ENCODE measurements at regions not wholly inside any gene's neighbourhood (a gene's known extent, or its start where the extent isn't known, plus 50 kb on each side); places are given as distances from the start of the nearest gene placed in this dataset.

DNA sequence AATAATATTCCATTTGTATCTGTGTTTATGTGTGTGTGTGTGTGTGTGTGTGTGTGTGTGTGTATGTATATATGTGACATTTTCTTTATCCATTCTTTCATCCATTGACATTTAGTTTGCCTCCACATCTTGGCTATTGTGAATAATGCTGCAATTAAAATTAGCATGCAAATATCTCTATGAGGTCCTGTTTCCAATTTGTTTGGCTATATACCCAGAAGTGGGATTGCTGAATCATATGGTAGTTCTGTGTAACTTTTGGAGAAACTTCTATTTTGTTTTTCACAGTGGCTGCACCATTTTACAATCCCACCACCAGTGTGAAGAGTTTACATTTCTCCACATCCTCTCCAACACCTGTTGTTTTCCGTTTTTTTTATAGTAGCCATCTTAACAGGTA lies 53.1 kb downstream of the CH25H start:
- H3K27ac Mint-ChIP-seq = no peak overlapping the region
- no peak for DNase-seq (ENCODE audit: low spot score)
- H3K4me3 Mint-ChIP-seq (ENCODE audit: low read depth) = no peak overlapping the region
- peaks cover 46% of the 10 kb centered on the region for H3K27me3 Mint-ChIP-seq (ENCODE audit: low read depth)
- H3K36me3 Mint-ChIP-seq (ENCODE audit: low read depth) = no peaks in the 10 kb centered on the region
- H3K4me1 Mint-ChIP-seq (ENCODE audit: low read depth) = peaks cover 7% of the 10 kb centered on the region
- intact Hi-C loops (cut with micrococcal nuclease) = no loop called here
- no peaks in the 10 kb centered on the region for H3K9me3 Mint-ChIP-seq

DNA sequence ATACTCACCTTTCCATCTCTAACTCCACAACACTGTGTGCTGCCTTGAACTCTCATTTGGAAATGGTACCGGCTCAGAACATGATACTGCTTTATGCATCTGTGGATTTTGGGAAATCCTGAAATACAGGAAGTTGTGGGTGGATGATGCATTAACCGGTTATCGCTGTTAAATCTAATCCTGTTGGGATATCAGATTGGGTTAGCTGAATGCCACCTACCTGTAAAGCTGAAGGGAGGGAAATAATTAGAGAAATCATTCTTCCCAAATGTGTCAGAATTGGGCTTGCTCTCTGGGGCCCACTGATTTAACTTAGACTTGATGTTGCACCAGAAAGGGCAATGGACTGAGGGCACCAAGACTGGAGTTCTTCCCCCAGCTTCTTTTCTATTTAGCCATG lies 54.0 kb downstream of the CH25H start:
- intact Hi-C loops (cut with micrococcal nuclease) = no loop called here
- no peak overlapping the region for H3K4me3 Mint-ChIP-seq (ENCODE audit: low read depth)
- peaks cover 44% of the 10 kb centered on the region for H3K27me3 Mint-ChIP-seq (ENCODE audit: low read depth)
- no peaks in the 10 kb centered on the region for H3K4me1 Mint-ChIP-seq (ENCODE audit: low read depth)
- H3K9me3 Mint-ChIP-seq = no peaks in the 10 kb centered on the region
- no peaks in the 10 kb centered on the region for H3K36me3 Mint-ChIP-seq (ENCODE audit: low read depth)
- no peak for DNase-seq (ENCODE audit: low spot score)
- H3K27ac Mint-ChIP-seq = no peak overlapping the region

DNA sequence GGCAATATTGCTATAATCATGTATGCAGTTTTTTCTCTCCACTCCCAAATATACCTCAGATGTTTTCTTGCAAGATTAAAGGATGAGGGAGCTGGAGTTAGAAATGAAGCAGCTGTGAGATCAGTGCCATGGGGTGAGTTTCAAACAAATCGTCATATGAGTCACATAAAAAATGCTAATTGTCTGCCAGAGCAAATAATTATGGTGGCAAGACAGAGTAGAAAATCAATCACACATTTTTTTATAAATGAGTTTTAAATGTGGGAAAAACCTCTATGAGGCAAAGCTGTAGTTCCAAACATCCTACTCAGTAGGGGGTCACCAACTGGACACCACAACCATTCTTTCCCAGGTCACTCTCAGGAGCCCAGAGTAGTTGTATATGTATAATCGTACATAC lies 55.3 kb downstream of the CH25H start:
- intact Hi-C loops (cut with micrococcal nuclease) = no loop called here
- no peaks in the 10 kb centered on the region for H3K4me1 Mint-ChIP-seq (ENCODE audit: low read depth)

DNA sequence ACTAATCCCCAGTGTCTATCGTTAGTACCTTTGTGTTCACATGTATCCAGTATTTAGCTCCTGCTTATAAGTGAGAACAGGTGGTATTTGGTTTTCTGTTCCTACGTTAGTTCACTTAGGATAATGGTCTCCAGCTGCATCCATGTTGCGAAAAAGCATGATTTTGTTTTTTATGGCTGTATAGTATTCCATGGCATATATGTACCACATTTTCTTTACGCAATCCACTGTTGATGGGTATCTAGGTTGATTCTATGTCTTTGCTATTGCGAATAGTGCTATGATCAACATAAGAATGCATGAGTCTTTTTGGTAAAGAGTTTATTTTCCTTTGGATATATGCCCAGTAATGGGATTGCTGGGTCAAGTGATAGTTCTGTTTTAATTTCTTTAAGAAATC lies 59.1 kb downstream of the CH25H start:
- intact Hi-C loops (cut with micrococcal nuclease) = no loop called here
- no peak overlapping the region for H3K27ac Mint-ChIP-seq
- H3K36me3 Mint-ChIP-seq (ENCODE audit: low read depth) = no peaks in the 10 kb centered on the region
- peaks cover 27% of the 10 kb centered on the region for H3K27me3 Mint-ChIP-seq (ENCODE audit: low read depth)
- DNase-seq (ENCODE audit: low spot score) = no peak
- no peak overlapping the region for H3K4me3 Mint-ChIP-seq (ENCODE audit: low read depth)
- H3K4me1 Mint-ChIP-seq (ENCODE audit: low read depth) = peaks cover 5% of the 10 kb centered on the region
- no peaks in the 10 kb centered on the region for H3K9me3 Mint-ChIP-seq

More for the DNA sequence above, 55.3 kb downstream of the CH25H start:
- Mint-ChIP-seq H3K27ac (no peak overlapping the region), H3K36me3 (ENCODE audit: low read depth) (no peaks in the 10 kb centered on the region), H3K4me3 (ENCODE audit: low read depth) (no peak overlapping the region), H3K9me3 (no peaks in the 10 kb centered on the region), H3K27me3 (ENCODE audit: low read depth) (peaks cover 40% of the 10 kb centered on the region)
- DNase-seq (ENCODE audit: low spot score) = no peak

DNA sequence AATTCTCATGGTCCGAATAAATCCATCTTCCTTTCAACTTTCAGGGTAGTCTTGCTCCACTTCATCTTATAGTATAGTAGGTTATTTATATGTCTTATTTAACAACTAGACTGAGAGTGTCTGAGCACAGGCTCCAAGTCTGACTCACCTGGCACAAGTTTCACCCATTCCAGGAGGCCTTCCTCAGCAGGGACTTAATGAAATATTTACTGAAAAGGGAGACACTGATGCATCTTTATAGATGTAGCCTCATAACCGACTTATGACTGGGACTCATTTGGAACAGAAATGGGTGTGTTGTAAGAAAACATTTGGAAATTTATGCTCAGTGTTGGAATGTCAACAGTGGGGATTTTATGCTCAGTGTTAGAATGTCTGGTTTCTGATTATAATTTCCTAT lies 59.9 kb downstream of the CH25H start:
- H3K9me3 Mint-ChIP-seq = no peaks in the 10 kb centered on the region
- peaks cover 5% of the 10 kb centered on the region for H3K4me1 Mint-ChIP-seq (ENCODE audit: low read depth)
- H3K27me3 Mint-ChIP-seq (ENCODE audit: low read depth) = peaks cover 22% of the 10 kb centered on the region
- no peak for DNase-seq (ENCODE audit: low spot score)
- intact Hi-C loops (cut with micrococcal nuclease) = no loop called here
- H3K4me3 Mint-ChIP-seq (ENCODE audit: low read depth) = no peak overlapping the region
- no peak overlapping the region for H3K27ac Mint-ChIP-seq
- no peaks in the 10 kb centered on the region for H3K36me3 Mint-ChIP-seq (ENCODE audit: low read depth)

DNA sequence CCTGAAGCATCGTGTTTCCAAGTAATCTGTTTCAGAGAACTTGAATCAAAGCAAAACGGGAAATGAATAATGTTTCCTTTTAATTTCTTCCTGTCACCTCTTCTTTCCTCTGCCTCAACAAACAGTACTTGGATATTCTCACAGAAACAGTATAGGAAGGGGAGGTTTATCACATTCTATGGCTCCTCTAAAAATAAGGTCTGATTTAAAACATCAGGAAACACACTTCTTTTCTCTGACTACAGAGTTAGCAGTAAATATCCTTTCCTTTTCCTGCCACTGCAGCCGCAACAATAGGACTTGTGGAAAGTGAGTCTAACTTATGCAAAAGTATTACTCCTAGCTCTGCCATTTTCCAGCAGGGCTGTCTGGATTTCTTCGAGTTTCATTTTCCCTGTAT lies 62.3 kb downstream of the CH25H start:
- no peak for DNase-seq (ENCODE audit: low spot score)
- Mint-ChIP-seq H3K9me3 (no peaks in the 10 kb centered on the region), H3K27me3 (ENCODE audit: low read depth) (peaks cover 18% of the 10 kb centered on the region), H3K27ac (no peak overlapping the region), H3K4me3 (ENCODE audit: low read depth) (no peak overlapping the region), H3K4me1 (ENCODE audit: low read depth) (peaks cover 6% of the 10 kb centered on the region), H3K36me3 (ENCODE audit: low read depth) (no peaks in the 10 kb centered on the region)
- intact Hi-C loops (cut with micrococcal nuclease) = no loop called here

DNA sequence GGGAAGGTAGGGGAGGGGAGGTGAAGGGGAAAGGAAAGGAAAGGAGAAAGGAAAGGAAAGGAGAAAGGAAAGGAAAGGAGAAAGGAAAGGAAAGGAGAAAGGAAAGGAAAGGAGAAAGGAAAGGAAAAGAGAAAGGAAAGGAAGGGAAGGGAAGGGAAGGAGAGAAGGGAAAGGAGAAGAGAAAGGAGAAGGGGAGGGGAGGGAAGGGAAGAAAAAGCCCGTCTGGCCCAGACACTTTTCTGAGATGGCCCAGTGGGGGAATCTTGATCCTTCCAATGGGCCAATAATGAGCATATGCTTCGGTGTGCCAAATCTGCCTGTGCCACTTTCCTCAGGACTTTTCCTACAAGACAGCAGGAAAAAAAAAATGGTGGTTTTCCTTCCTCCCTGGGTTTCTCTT lies 64.5 kb downstream of the CH25H start:
- Mint-ChIP-seq H3K27ac (no peak overlapping the region), H3K9me3 (no peaks in the 10 kb centered on the region), H3K4me1 (ENCODE audit: low read depth) (peaks cover 6% of the 10 kb centered on the region), H3K36me3 (ENCODE audit: low read depth) (no peaks in the 10 kb centered on the region), H3K27me3 (ENCODE audit: low read depth) (peaks cover 17% of the 10 kb centered on the region), H3K4me3 (ENCODE audit: low read depth) (no peak overlapping the region)
- DNase-seq (ENCODE audit: low spot score) = no peak
- intact Hi-C loops (cut with micrococcal nuclease) = no loop called here

DNA sequence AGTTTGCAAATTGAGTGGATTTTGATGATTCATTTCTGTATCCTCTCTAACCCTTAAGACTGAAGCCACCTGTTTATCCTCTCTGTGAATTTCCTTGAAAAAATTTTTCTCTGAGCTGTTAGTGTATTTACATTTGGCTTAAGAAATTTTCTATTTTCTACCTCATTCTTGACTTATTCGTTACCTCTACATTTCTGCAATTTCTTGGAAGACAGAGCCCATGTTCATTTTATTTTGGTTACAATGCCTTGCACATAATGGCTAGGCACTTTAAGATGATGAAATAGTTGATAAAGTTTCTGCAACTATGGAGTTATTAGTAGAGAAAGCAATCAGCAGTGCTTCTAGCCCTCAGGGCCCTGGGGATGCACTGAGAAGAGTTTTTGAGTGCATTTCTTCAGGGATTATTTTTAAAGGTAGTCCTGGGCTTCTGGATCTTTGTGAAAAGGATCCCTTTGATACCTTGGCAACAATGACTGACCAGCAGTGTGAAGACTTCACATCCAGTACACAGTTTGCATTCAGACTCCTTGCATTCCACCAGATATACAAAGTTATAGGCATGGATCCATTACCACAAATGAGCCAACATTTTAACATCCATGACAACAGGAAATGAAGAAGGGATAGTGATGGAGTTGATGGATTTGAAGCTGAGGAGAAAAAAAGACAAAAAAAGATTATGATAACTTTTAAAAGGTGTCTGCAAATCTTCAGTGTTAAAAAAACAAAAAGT lies 68.2 kb downstream of the CH25H start:
- DNase-seq (ENCODE audit: low spot score) = no peak
- Mint-ChIP-seq H3K27ac (no peak overlapping the region), H3K36me3 (ENCODE audit: low read depth) (no peaks in the 10 kb centered on the region), H3K4me1 (ENCODE audit: low read depth) (peaks cover 1% of the 10 kb centered on the region), H3K27me3 (ENCODE audit: low read depth) (peaks cover 15% of the 10 kb centered on the region), H3K9me3 (no peaks in the 10 kb centered on the region), H3K4me3 (ENCODE audit: low read depth) (no peak overlapping the region)
- intact Hi-C loops (cut with micrococcal nuclease) = no loop called here

DNA sequence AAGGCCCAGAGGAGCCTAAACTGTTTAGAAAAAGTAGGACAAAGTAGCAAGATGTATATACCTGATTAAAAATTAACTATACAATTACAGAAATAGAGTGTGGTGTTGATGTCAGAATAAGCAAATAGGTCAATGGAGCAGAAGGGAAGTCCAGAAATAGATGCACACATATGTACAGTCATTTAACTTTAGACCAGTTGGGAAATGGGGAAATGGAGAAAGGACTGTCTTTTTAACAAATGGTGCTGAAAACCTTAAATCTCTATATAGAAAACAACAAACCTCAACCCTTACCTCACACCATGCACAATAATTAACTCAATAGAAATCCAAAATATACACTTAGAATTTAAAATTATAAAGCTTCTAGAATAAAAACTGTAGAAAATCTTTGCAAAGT lies 72.2 kb downstream of the CH25H start:
- H3K36me3 Mint-ChIP-seq (ENCODE audit: low read depth) = no peaks in the 10 kb centered on the region
- no peak overlapping the region for H3K27ac Mint-ChIP-seq
- no peaks in the 10 kb centered on the region for H3K9me3 Mint-ChIP-seq
- H3K4me1 Mint-ChIP-seq (ENCODE audit: low read depth) = no peaks in the 10 kb centered on the region
- H3K4me3 Mint-ChIP-seq (ENCODE audit: low read depth) = no peak overlapping the region
- intact Hi-C loops (cut with micrococcal nuclease) = no loop called here
- H3K27me3 Mint-ChIP-seq (ENCODE audit: low read depth) = peaks cover 18% of the 10 kb centered on the region
- DNase-seq (ENCODE audit: low spot score) = no peak

DNA sequence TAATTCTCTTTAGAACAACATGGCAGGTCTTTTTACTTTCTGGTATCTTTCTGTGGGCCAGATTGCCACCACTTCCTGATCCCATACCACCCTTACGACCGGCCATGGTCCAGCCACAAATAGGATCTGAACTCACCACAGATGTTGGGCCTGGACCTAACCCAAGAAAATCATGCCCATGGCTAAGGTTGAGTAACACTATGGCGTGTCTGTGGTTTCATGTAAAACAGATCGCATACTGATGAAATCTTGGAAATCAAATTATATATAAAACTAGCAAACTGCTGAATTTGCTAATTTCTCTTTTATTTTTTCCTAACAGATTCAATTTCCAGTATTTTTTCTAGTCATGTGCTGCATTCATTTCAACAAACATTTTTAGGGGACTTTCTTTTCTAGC lies 77.2 kb downstream of the CH25H start:
- no peaks in the 10 kb centered on the region for H3K4me1 Mint-ChIP-seq (ENCODE audit: low read depth)
- H3K27ac Mint-ChIP-seq = no peak overlapping the region
- peaks cover 28% of the 10 kb centered on the region for H3K27me3 Mint-ChIP-seq (ENCODE audit: low read depth)
- intact Hi-C loops (cut with micrococcal nuclease) = no loop called here
- DNase-seq (ENCODE audit: low spot score) = no peak
- H3K4me3 Mint-ChIP-seq (ENCODE audit: low read depth) = no peak overlapping the region
- H3K36me3 Mint-ChIP-seq (ENCODE audit: low read depth) = no peaks in the 10 kb centered on the region
- H3K9me3 Mint-ChIP-seq = no peaks in the 10 kb centered on the region

DNA sequence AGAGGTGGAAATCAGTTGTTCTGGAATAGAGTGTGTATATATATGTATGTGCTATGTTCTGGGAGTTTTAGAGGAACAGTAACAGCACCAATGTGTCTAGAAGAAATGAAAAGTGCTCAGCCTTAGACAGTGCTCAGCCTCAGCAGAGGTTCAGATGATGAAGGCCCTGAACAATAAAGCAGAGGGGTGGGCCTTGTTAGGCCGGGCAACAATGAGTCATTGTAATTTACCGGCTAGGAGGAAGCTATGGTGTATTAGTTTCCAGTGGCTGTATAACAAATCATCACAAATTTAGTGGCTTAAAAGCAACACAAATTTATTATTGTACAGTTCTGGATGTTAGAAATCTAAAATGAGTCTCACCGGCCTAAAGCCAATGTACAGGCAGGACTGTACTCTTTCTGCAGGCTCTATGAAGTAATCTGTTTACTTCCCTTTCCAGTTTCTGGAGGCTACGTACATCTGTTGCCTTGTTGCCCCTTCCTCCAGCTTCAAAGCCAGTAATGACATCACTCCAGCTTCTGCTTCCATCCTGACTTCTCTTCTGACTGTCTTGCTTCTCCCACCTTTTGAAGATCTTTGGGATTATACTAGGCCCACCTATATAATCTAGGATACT lies 84.6 kb downstream of the CH25H start:
- no peak for DNase-seq (ENCODE audit: low spot score)
- intact Hi-C loops (cut with micrococcal nuclease) = no loop called here
- peaks cover 2% of the 10 kb centered on the region for H3K4me1 Mint-ChIP-seq (ENCODE audit: low read depth)
- no peaks in the 10 kb centered on the region for H3K9me3 Mint-ChIP-seq
- no peaks in the 10 kb centered on the region for H3K36me3 Mint-ChIP-seq (ENCODE audit: low read depth)
- H3K4me3 Mint-ChIP-seq (ENCODE audit: low read depth) = no peak overlapping the region
- H3K27ac Mint-ChIP-seq = no peak overlapping the region
- H3K27me3 Mint-ChIP-seq (ENCODE audit: low read depth) = peaks cover 34% of the 10 kb centered on the region

DNA sequence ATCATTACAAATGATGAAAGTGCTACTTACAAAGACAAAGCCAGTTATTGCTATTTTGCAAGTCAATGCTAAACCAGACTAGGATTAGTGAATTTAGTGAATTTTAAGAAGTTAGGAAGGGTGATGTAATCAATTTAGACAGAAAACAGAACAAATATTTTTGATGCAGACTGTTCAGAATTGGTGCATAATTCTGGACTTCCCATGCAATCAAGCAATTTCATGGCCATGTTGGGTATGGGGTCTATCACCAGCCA lies 85.4 kb downstream of the CH25H start:
- Mint-ChIP-seq H3K4me1 (ENCODE audit: low read depth) (peaks cover 2% of the 10 kb centered on the region), H3K27me3 (ENCODE audit: low read depth) (peaks cover 38% of the 10 kb centered on the region), H3K9me3 (no peaks in the 10 kb centered on the region), H3K4me3 (ENCODE audit: low read depth) (no peak overlapping the region), H3K27ac (no peak overlapping the region), H3K36me3 (ENCODE audit: low read depth) (no peaks in the 10 kb centered on the region)
- intact Hi-C loops (cut with micrococcal nuclease) = no loop called here
- DNase-seq (ENCODE audit: low spot score) = no peak

DNA sequence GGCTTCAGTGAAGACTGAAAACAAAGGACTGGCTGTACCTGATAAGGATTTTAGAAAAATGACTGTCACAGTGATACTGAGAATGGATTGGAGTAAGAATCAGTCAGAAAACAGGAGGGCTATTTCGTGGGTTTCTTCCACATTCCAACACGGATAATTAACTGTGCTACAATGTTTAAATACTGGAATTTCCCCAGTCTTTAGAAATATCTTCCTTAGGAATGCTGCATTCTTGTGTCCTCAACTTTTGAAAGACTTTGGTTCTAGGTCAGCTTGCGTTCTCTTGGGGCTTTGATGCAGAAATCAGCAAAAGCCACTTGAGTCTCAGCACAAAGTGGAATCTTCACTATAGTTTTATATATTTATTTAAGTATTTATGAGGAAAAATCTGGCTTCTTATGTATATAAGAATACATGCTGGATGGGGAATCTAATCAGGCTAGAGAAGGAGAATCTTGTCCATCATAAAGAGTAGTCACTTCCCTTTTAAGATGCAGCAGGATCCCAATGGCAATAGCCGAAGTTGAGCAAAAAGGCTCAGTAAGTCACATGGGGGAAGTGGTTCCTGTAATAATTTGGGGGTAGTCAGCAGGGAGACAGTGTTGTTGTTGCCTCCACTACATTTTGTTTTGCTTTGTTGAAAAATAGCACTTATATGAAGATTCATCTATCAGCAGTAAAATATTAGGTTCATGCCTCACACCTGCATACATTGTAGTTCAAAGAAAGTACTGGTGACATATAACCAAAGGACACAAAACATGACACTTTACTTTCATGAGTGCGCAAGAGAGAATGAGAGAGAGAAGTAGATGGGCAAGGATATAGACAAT lies 86.0 kb downstream of the CH25H start:
- no peak overlapping the region for H3K27ac Mint-ChIP-seq
- H3K4me3 Mint-ChIP-seq (ENCODE audit: low read depth) = no peak overlapping the region
- H3K9me3 Mint-ChIP-seq = no peaks in the 10 kb centered on the region
- no peak for DNase-seq (ENCODE audit: low spot score)
- intact Hi-C loops (cut with micrococcal nuclease) = no loop called here
- H3K4me1 Mint-ChIP-seq (ENCODE audit: low read depth) = peaks cover 2% of the 10 kb centered on the region
- peaks cover 41% of the 10 kb centered on the region for H3K27me3 Mint-ChIP-seq (ENCODE audit: low read depth)
- no peaks in the 10 kb centered on the region for H3K36me3 Mint-ChIP-seq (ENCODE audit: low read depth)
